GM12878 (cell line): ENCODE measurements at regions not wholly inside any gene's neighbourhood (a gene's known extent, or its start where the extent isn't known, plus 50 kb on each side); places are given as distances from the start of the nearest gene placed in this dataset.

Experiments
- ATAC-seq: fragments of 200-7000 bp; cut with Tn5 transposase; 3 replicates; pipeline ENCODE4 v1.9.1; 2020; ENCODE audit warnings: mild to moderate bottlenecking, moderate library complexity
- BruUV-seq: library from RNA; stranded (reverse); fragments of 400-500 nt; replicated peaks from 2 replicates; lab custom pipeline; 2021; lab: Mats Ljungman, UMichigan
- CTCF ChIA-PET: fragments of 300-600 bp; sonication (Branson Sonifier 250); formaldehyde crosslinking; extraction: SDS; loops from one replicate; lab custom pipeline; 2021; ENCODE audit warnings: inconsistent platforms; lab: Yijun Ruan, JAX
- POLR2A ChIA-PET: fragments of 350-600 bp; formaldehyde crosslinking; extraction: SDS; loops from one replicate; lab custom pipeline; 2021; ENCODE audit warnings: inconsistent platforms; lab: Charles Lee
- RAD21 ChIA-PET: fragments of 300-600 bp; sonication (Branson Sonifier 250); formaldehyde crosslinking; loops from one replicate; lab custom pipeline; 2023; ENCODE audit warnings: antibody characterized with exemption; ENCODE audit not compliant: unreplicated experiment; lab: Charles Lee
- SMC1A ChIA-PET: fragments of 300-600 bp; sonication (Branson Sonifier 250); formaldehyde crosslinking; loops from one replicate; lab custom pipeline; 2023; ENCODE audit not compliant: unreplicated experiment, uncharacterized antibody; lab: Charles Lee
- DNase-seq: peaks from one replicate; pipeline ENCODE4 v3.0.0-alpha.2; 2011; ENCODE audit warnings: low read depth, low spot score
- FAIRE-seq: peaks from 3 replicates; lab custom pipeline; 2011; peaks lifted over from hg19 to GRCh38; lab: Jason Lieb, UNC
- H2AFZ ChIP-seq: 2 replicates; pipeline ENCODE4 v1.6.0; 2011; ENCODE audit warnings: low read depth, low read length, control low read depth; ENCODE audit not compliant: control insufficient read depth
- H3K27ac ChIP-seq: 2 replicates; pipeline ENCODE4 v1.5.1; 2011; ENCODE audit warnings: control low read depth; ENCODE audit not compliant: control insufficient read depth, insufficient read depth
- H3K27me3 ChIP-seq, 2 experiments: replicated peaks in 1 of 2; 2 replicates each; pipeline versions ENCODE4 v1.6.0 to v1.6.1; 2011; ENCODE audit warnings: low read length in 1 of 2; ENCODE audit not compliant: control insufficient read depth in 2 of 2, insufficient read depth in 2 of 2
- H3K36me3 ChIP-seq, 2 experiments: 2 replicates each; pipeline ENCODE4 v1.5.1; 2011; ENCODE audit warnings: low read length in 1 of 2; ENCODE audit not compliant: control insufficient read depth in 2 of 2, insufficient read depth in 2 of 2
- H3K4me1 ChIP-seq: 2 replicates; pipeline ENCODE4 v1.6.1; 2011; ENCODE audit warnings: mild to moderate bottlenecking, low read length, moderate library complexity, mixed read lengths; ENCODE audit not compliant: control insufficient read depth, insufficient read depth
- H3K4me2 ChIP-seq: 2 replicates; pipeline ENCODE4 v1.6.0; 2011; ENCODE audit warnings: control low read depth; ENCODE audit not compliant: control insufficient read depth, insufficient read depth
- H3K4me3 ChIP-seq: fragments of 200-600 bp; sonication (generic); 2 replicates; pipeline ENCODE4 v1.5.1; 2016
- H3K79me2 ChIP-seq: 2 replicates; pipeline ENCODE4 v1.6.0; 2011; ENCODE audit warnings: low read length; ENCODE audit not compliant: control insufficient read depth, insufficient read depth
- H3K9ac ChIP-seq: 2 replicates; pipeline ENCODE4 v1.8.0; 2011; ENCODE audit warnings: low read length, control low read depth, mixed read lengths; ENCODE audit not compliant: control insufficient read depth, insufficient read depth
- H3K9me3 ChIP-seq: replicated peaks from 3 replicates; pipeline ENCODE4 v1.5.1; 2011; ENCODE audit warnings: mild to moderate bottlenecking, low read length; ENCODE audit not compliant: control insufficient read depth, insufficient read depth
- H4K20me1 ChIP-seq: 2 replicates; pipeline ENCODE4 v1.6.0; 2011; ENCODE audit not compliant: control insufficient read depth, insufficient read depth
- NR2C2 ChIP-seq: IDR thresholded peaks from 2 replicates; pipeline ENCODE4 v1.6.1; 2011; ENCODE audit warnings: borderline replicate concordance, low read depth; ENCODE audit not compliant: control insufficient read depth, insufficient read length
- RAD51 ChIP-seq: fragments of 450-650 bp; IDR thresholded peaks from 2 replicates; pipeline ENCODE4 v1.6.1; 2016; ENCODE audit warnings: moderate library complexity, mild to moderate bottlenecking, inconsistent platforms
- TCF12 ChIP-seq: IDR thresholded peaks from 2 replicates; pipeline ENCODE4 v1.6.1; 2011; ENCODE audit warnings: low read depth, mild to moderate bottlenecking, low read length
- ZBED1 ChIP-seq: IDR thresholded peaks from 2 replicates; pipeline ENCODE4 v1.6.1; 2016; ENCODE audit warnings: borderline replicate concordance
- WGBS: methylation state at CpG from one replicate; pipeline ENCODE4 v1.1.6; 2016; ENCODE audit warnings: low lambda C conversion rate; ENCODE audit not compliant: insufficient replicate concordance, insufficient coverage; ENCODE audit errors: missing lambda C conversion rate; 5-methylcytosine and 5-hydroxymethylcytosine counted together
- in situ Hi-C: fragments of 300-500 bp; cut with MboI; formaldehyde crosslinking; loops from 9 replicates; pipeline ENCODE4 v1.14.3; 2018; ENCODE audit warnings: mixed read lengths
- intact Hi-C: fragments of 100-400 bp; cut with micrococcal nuclease; formaldehyde crosslinking; loops from one replicate; pipeline ENCODE4 v1.14.2; 2022; ENCODE audit not compliant: unreplicated experiment
- TF ChIP-seq, protein P1 (sequence below): fragments of 450-650 bp; IDR thresholded peaks from 2 replicates; pipeline ENCODE4 v1.6.1; 2017; ENCODE audit warnings: mild to moderate bottlenecking, moderate library complexity

- H3K36me3 ChIP-seq = no peaks in the 10 kb centered on the region
- SMC1A ChIA-PET = no interaction called here
- ATAC-seq (no peak), FAIRE-seq (no peak), DNase-seq (no peak)
- POLR2A ChIA-PET = no interaction called here
- no peak overlapping the region for H3K27ac ChIP-seq
- no peak overlapping the region for H3K9ac ChIP-seq
- no peak overlapping the region for H3K4me3 ChIP-seq
- RAD21 ChIA-PET = no interaction called here
- no TSS peak for BruUV-seq
- no peak overlapping the region for H2AFZ ChIP-seq
- intact Hi-C loops (no loop called here), in situ Hi-C loops (no loop called here)
- CTCF ChIA-PET = no interaction called here
- no peaks in the 10 kb centered on the region for H4K20me1 ChIP-seq
- no peaks in the 10 kb centered on the region for H3K27me3 ChIP-seq
- TF ChIP-seq ZBED1 = no peak
- TF ChIP-seq TCF12 = no peak
- TF ChIP-seq, protein P1, sequence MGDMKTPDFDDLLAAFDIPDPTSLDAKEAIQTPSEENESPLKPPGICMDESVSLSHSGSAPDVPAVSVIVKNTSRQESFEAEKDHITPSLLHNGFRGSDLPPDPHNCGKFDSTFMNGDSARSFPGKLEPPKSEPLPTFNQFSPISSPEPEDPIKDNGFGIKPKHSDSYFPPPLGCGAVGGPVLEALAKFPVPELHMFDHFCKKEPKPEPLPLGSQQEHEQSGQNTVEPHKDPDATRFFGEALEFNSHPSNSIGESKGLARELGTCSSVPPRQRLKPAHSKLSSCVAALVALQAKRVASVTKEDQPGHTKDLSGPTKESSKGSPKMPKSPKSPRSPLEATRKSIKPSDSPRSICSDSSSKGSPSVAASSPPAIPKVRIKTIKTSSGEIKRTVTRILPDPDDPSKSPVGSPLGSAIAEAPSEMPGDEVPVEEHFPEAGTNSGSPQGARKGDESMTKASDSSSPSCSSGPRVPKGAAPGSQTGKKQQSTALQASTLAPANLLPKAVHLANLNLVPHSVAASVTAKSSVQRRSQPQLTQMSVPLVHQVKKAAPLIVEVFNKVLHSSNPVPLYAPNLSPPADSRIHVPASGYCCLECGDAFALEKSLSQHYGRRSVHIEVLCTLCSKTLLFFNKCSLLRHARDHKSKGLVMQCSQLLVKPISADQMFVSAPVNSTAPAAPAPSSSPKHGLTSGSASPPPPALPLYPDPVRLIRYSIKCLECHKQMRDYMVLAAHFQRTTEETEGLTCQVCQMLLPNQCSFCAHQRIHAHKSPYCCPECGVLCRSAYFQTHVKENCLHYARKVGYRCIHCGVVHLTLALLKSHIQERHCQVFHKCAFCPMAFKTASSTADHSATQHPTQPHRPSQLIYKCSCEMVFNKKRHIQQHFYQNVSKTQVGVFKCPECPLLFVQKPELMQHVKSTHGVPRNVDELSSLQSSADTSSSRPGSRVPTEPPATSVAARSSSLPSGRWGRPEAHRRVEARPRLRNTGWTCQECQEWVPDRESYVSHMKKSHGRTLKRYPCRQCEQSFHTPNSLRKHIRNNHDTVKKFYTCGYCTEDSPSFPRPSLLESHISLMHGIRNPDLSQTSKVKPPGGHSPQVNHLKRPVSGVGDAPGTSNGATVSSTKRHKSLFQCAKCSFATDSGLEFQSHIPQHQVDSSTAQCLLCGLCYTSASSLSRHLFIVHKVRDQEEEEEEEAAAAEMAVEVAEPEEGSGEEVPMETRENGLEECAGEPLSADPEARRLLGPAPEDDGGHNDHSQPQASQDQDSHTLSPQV = no peak
- no peak for TF ChIP-seq NR2C2
- no peak for TF ChIP-seq RAD51
- H3K9me3 ChIP-seq = no peaks in the 10 kb centered on the region
- H3K79me2 ChIP-seq = no peaks in the 10 kb centered on the region
- 55% methylated on average over 11 of the region's 11 CpGs for WGBS
- no peaks in the 10 kb centered on the region for H3K4me1 ChIP-seq
- no peak overlapping the region for H3K4me2 ChIP-seq
Observed at GRCh38 chr4:187128222-187128621, 404.6 kb upstream of the FAT1 start.
